MM.1S (cell line): ENCODE measurements at regions not wholly inside any gene's neighbourhood (a gene's known extent, or its start where the extent isn't known, plus 50 kb on each side); places are given as distances from the start of the nearest gene placed in this dataset.

Experiments
- DNase-seq: peaks from one replicate; pipeline ENCODE4 v3.0.0-alpha.2; 2015
- H2AFZ ChIP-seq: fragments of 300-600 bp; sonication (generic); 2 replicates; pipeline ENCODE4 v1.6.0; 2016; ENCODE audit warnings: antibody characterized with exemption, low read length
- H3F3A ChIP-seq: fragments of 300-600 bp; sonication (generic); 2 replicates; pipeline ENCODE4 v1.6.1; 2016; ENCODE audit warnings: mild to moderate bottlenecking, antibody characterized with exemption, low read length, moderate library complexity, mixed read lengths; ENCODE audit not compliant: insufficient read depth
- H3K27ac ChIP-seq: fragments of 300-600 bp; sonication (generic); 2 replicates; pipeline ENCODE4 v1.5.1; 2016; ENCODE audit warnings: mild to moderate bottlenecking, low read length
- H3K27me3 ChIP-seq: fragments of 300-600 bp; sonication (generic); replicated peaks from 2 replicates; pipeline ENCODE4 v1.6.0; 2016; ENCODE audit warnings: low read length; ENCODE audit not compliant: insufficient read depth
- H3K36me3 ChIP-seq: fragments of 300-600 bp; sonication (generic); replicated peaks from 2 replicates; pipeline ENCODE4 v1.6.1; 2016; ENCODE audit warnings: mild to moderate bottlenecking, low read length, mixed read lengths; ENCODE audit not compliant: insufficient read depth
- H3K4me1 ChIP-seq: fragments of 300-600 bp; sonication (generic); 2 replicates; pipeline ENCODE4 v1.6.1; 2016; ENCODE audit warnings: low read length, mixed read lengths
- H3K4me2 ChIP-seq: fragments of 300-600 bp; sonication (generic); 2 replicates; pipeline ENCODE4 v1.6.0; 2016; ENCODE audit warnings: low read depth, low read length
- H3K4me3 ChIP-seq: fragments of 300-600 bp; sonication (generic); 2 replicates; pipeline ENCODE4 v1.5.1; 2016; ENCODE audit warnings: low read length, mixed read lengths
- H3K79me2 ChIP-seq: fragments of 300-600 bp; sonication (generic); 2 replicates; pipeline ENCODE4 v1.6.1; 2016; ENCODE audit warnings: mixed run types, low read length, mixed read lengths
- H3K9ac ChIP-seq: fragments of 300-600 bp; sonication (generic); 2 replicates; pipeline ENCODE4 v1.6.1; 2016; ENCODE audit warnings: low read length, mixed read lengths
- H3K9me2 ChIP-seq: fragments of 300-600 bp; sonication (generic); replicated peaks from 2 replicates; pipeline ENCODE4 v1.6.1; 2016; ENCODE audit warnings: mild to moderate bottlenecking, low read length, mixed read lengths; ENCODE audit not compliant: insufficient read depth
- H3K9me3 ChIP-seq: fragments of 300-600 bp; sonication (generic); replicated peaks from 2 replicates; pipeline ENCODE4 v1.6.1; 2016; ENCODE audit warnings: mild to moderate bottlenecking, low read length, mixed read lengths; ENCODE audit not compliant: insufficient read depth
- H4K20me1 ChIP-seq: fragments of 300-600 bp; sonication (generic); 2 replicates; pipeline ENCODE4 v1.6.1; 2016; ENCODE audit warnings: mild to moderate bottlenecking, low read length, moderate library complexity, mixed read lengths; ENCODE audit not compliant: insufficient read depth
- EZH2 ChIP-seq: fragments of 300-600 bp; sonication (generic); optimal IDR thresholded peaks from 2 replicates; pipeline ENCODE3; 2017; ENCODE audit warnings: low read depth, mild to moderate bottlenecking, antibody characterized with exemption, low read length, mixed read lengths
- EZH2phosphoT487 ChIP-seq: fragments of 300-600 bp; sonication (generic); IDR thresholded peaks from 2 replicates; pipeline ENCODE4 v1.6.1; 2018; ENCODE audit warnings: antibody characterized with exemption, low read length
- TF ChIP-seq, protein P1 (sequence below): fragments of 300-600 bp; sonication (generic); IDR thresholded peaks from 2 replicates; pipeline ENCODE4 v1.5.1; 2016; ENCODE audit warnings: antibody characterized with exemption, low read length, mixed read lengths

DNA sequence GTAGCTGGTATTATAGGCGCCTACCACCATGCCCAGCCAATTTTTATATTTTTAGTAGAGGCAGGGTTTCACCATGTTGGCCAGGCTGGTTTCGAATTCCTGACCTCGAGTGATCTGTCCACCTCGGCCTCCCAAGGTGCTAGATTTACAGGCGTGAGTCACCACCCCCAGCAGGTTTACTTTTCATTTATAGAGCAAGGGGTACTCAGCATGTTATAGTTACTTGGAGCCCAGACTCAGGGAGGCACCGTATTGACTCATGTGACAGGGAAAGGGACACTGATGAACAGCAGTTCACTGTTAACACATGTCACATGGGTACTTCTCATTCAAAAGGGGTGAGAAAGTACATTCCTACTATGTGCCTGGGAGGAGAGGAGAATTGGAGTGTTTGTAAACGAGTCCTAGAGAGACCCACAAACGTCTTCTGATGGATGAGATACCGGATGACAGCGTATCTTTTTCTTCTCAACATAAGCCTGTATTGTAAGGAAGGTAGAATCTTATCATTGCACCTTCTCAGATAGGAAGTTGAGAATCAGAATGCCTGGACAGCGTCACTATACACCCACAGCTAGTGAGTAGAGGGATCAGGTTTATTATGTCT is 510.0 kb downstream of the USP25 start:
- H3K9ac ChIP-seq: no peak overlapping the region
- H4K20me1 ChIP-seq: no peaks in the 10 kb centered on the region
- H3K4me3 ChIP-seq: no peak overlapping the region
- H3K4me1 ChIP-seq: no peaks in the 10 kb centered on the region
- H3K79me2 ChIP-seq: no peaks in the 10 kb centered on the region
- H3K9me3 ChIP-seq: no peaks in the 10 kb centered on the region
- H3K27me3 ChIP-seq: no peaks in the 10 kb centered on the region
- H3K4me2 ChIP-seq: no peak overlapping the region
- DNase-seq: no peak
- no peak overlapping the region for H2AFZ ChIP-seq
- TF ChIP-seq, protein P1, sequence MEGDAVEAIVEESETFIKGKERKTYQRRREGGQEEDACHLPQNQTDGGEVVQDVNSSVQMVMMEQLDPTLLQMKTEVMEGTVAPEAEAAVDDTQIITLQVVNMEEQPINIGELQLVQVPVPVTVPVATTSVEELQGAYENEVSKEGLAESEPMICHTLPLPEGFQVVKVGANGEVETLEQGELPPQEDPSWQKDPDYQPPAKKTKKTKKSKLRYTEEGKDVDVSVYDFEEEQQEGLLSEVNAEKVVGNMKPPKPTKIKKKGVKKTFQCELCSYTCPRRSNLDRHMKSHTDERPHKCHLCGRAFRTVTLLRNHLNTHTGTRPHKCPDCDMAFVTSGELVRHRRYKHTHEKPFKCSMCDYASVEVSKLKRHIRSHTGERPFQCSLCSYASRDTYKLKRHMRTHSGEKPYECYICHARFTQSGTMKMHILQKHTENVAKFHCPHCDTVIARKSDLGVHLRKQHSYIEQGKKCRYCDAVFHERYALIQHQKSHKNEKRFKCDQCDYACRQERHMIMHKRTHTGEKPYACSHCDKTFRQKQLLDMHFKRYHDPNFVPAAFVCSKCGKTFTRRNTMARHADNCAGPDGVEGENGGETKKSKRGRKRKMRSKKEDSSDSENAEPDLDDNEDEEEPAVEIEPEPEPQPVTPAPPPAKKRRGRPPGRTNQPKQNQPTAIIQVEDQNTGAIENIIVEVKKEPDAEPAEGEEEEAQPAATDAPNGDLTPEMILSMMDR: no peak
- no peak for TF ChIP-seq EZH2phosphoT487
- no peak for TF ChIP-seq EZH2
- H3K27ac ChIP-seq: no peak overlapping the region
- H3F3A ChIP-seq: no peaks in the 10 kb centered on the region
- H3K9me2 ChIP-seq: no peaks in the 10 kb centered on the region
- no peaks in the 10 kb centered on the region for H3K36me3 ChIP-seq

DNA sequence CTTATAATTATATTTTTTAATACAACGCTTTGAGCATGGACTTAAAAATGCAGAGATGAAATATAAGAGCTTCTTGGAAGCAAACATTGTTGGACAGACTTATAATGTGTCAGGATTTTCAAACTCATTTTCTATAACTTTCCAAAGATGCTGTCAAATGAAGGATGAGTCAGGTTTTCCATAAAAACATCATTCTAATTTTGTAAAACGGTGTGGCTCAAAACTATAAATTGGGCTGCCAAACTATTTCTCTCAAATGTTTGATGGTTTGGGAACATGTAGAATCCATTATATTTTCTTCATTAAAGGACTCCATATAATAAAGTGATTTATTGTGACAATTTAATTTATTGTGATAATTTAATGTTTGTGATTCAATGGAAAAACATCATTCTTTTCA is 511.2 kb downstream of the USP25 start:
- H3K4me2 ChIP-seq: no peak overlapping the region
- no peaks in the 10 kb centered on the region for H3F3A ChIP-seq
- TF ChIP-seq EZH2 (no peak), EZH2phosphoT487 (no peak)
- TF ChIP-seq, protein P1: no peak
- DNase-seq: no peak
- no peaks in the 10 kb centered on the region for H4K20me1 ChIP-seq
- H3K9me3 ChIP-seq: no peaks in the 10 kb centered on the region
- no peak overlapping the region for H2AFZ ChIP-seq
- no peaks in the 10 kb centered on the region for H3K79me2 ChIP-seq
- no peak overlapping the region for H3K27ac ChIP-seq
- no peak overlapping the region for H3K4me3 ChIP-seq
- no peaks in the 10 kb centered on the region for H3K27me3 ChIP-seq
- no peaks in the 10 kb centered on the region for H3K9me2 ChIP-seq
- H3K4me1 ChIP-seq: no peaks in the 10 kb centered on the region
- no peak overlapping the region for H3K9ac ChIP-seq
- no peaks in the 10 kb centered on the region for H3K36me3 ChIP-seq

DNA sequence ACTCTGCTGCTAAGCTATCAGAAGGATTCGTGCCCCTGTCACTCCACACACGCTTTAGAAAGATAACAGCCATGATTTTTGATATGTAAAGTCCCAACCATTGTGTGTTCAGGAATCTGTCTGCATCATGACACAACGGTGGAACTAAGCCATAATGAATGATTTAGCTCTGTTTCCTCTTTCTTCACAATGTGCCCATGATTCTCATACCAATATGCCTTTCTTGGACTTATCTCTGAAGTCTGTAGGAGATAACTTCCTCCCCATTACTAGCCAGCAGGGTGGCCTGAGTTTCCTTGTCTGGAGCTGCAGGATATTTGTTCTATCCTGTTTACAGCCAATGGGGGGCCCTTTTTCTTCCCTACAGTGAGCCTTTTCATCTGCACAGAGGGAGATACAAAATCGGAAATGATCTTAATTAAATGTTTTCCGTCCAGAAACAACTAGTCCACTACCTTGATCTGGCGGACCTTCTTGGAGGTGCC is 511.7 kb downstream of the USP25 start:
- no peak overlapping the region for H3K27ac ChIP-seq

More for the DNA sequence above, 511.7 kb downstream of the USP25 start:
- Histone ChIP-seq H3K4me3 (no peak overlapping the region), H3K27me3 (no peaks in the 10 kb centered on the region), H3K4me2 (no peak overlapping the region), H3K9ac (no peak overlapping the region), H3K9me3 (no peaks in the 10 kb centered on the region), H3K36me3 (no peaks in the 10 kb centered on the region), H3F3A (no peaks in the 10 kb centered on the region), H3K4me1 (no peaks in the 10 kb centered on the region), H3K79me2 (no peaks in the 10 kb centered on the region), H2AFZ (no peak overlapping the region), H3K9me2 (no peaks in the 10 kb centered on the region), H4K20me1 (no peaks in the 10 kb centered on the region)
- DNase-seq: no peak
- no peak for TF ChIP-seq EZH2phosphoT487
- no peak for TF ChIP-seq EZH2
- TF ChIP-seq, protein P1: no peak
